Astrocyte (in vitro differentiated cells and primary cell): ENCODE measurements at regions not wholly inside any gene's neighbourhood (a gene's known extent, or its start where the extent isn't known, plus 50 kb on each side); places are given as distances from the start of the nearest gene placed in this dataset.

Experiments used
- CTCF ChIP-seq: IDR thresholded peaks from 2 replicates; pipeline ENCODE4 v1.5.1; 2011; ENCODE audit warnings: low read depth, mild to moderate bottlenecking, inconsistent platforms, low read length, moderate library complexity; ENCODE audit not compliant: insufficient read depth
- EZH2 ChIP-seq: IDR thresholded peaks from 2 replicates; pipeline ENCODE4 v1.6.1; 2012; ENCODE audit warnings: mild to moderate bottlenecking, low read length, inconsistent platforms; ENCODE audit not compliant: insufficient read depth

GRCh38 chrY:19056138-19056469 lies 282.6 kb upstream of the HSFY2 start:
- no peak for TF ChIP-seq CTCF
- TF ChIP-seq EZH2 = no peak
